GM19023 (cell line): ENCODE measurements at regions not wholly inside any gene's neighbourhood (a gene's known extent, or its start where the extent isn't known, plus 50 kb on each side); places are given as distances from the start of the nearest gene placed in this dataset.

Source experiments
- ATAC-seq: cut with Tn5 transposase; IDR thresholded peaks from one replicate; pipeline ENCODE4 v1.9.1; 2021; ENCODE audit warnings: mild to moderate bottlenecking, moderate library complexity; ENCODE audit not compliant: unreplicated experiment

GRCh38 chr1:94326329-94326728 is 88.9 kb upstream of the ARHGAP29 start:
- no peak for ATAC-seq

GRCh38 chr1:94325377-94326302 is 88.3 kb upstream of the ARHGAP29 start:
- ATAC-seq: no peak

- ATAC-seq: no peak
These were observed 86.8 kb upstream of the ARHGAP29 start for GRCh38 chr1:94324178-94324544.

DNA sequence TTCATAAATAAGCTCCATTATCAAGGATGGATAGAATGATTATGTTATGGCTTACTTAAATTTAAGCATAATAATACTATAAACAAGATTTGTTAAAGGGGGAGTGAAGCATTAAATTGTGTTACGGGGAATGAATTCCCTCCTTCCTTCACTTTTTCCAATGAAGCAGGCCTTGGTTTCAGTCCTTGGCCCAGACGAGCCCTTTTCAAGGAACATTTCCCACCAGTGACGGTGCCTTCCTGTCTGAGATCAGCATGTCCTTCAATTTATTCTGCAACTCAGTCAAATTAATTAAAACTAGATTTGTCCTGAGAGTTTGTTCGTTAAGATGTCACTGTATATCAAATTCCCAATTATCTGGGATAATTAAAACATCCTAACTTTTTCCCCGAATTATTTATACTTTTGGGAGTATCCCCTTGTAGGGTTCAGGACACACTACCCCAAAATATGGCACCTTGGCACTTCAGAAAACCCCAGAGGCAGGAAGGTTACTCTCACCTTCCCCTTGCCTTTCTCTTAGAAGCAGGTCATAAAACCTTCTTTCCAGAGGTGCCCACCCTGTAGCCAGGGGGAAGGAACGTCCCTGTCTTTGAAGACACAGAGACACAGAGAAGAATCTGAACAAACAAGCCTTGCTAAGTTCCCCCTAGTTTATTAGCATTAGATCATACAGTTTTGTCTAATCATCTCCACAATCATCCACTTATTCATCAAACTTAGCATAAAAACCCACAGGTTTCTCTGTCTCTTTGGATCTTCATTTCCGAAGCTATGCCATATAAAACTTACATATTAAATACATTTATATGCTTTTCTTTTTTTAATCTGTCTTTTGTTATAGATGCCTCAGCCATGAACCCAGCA is 86.2 kb upstream of the ARHGAP29 start:
- ATAC-seq: no peak

DNA sequence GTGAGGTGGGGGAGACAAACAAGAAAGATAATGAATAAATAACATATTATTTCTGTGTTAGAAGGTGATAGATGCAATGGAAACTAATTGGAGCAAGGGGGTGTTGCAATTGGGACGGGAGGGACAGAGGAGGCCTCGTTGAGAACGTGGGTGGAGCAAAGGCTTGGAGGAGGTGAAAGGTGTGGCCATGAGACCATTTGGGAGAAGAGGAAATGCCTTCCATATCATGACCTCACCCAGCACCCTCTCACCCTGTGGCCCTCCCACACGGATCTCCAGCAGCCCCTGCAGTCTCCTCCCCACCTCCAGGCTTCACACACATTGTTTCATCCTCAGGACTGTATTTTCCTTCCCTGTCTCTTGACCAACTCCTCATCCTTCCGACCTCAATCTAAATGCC is 85.3 kb upstream of the ARHGAP29 start:
- ATAC-seq: no peak

- ATAC-seq: no peak
These were observed 84.3 kb upstream of the ARHGAP29 start for GRCh38 chr1:94321662-94322061.

DNA sequence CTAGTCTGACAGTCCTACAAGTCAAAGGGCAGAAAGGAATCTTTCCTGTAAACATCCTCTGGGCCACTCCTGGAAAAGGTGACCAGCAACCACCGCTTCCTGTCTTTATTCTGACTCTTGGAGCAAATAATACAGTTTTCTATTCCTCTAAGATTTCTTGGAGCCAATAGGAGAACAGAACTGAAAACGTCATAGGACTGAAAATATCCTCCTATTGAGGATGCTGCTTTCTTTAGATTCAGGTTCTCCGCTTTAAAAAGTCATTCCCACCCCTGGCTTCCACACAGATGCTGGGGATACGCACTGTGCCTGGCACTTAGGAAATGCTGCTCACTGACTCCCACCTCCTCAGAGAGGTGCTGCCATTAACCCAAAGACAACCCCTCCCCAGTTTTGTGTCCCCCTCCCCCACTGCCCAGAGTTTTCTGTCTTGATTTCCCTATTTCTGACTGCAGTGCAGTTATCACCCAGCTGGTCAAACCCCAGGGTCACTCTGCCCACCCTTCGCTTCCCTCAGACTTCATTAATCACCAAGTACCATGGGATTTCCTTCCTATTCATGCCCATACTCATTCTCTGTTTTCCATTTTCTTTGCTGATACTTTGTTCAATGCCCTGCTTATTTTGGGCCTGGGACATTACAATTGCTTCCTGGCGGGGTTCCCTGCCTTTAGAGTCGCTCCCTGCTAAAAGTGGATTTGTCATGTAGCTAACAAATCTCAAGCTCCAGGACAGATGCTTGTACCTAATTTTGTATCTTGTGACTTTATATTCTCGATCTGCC is 82.1 kb upstream of the ARHGAP29 start:
- no peak for ATAC-seq

DNA sequence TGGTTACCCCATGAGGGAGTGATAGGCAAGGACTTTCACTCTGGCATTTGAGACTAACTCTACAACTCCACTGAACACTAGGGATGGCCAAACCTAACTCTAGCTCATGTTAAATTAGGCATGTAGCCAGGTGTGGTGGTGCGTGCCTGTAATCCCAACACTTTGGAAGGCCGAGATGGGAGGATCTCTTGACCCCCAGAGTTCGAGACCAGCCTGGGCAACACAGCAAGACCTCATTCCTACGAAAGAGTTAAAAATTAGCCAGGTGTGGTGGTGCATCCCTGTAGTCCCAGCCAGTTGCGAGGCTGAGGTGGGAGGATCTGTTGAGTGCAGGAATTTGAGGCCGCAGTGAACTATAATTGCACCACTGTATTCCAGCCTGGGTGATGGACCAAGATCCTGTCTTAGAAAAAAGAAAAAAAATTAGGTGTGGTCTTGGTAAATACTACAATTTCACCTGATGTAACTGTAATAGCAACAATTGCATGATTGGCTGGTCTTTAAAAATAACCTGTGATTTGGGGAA is 81.2 kb upstream of the ARHGAP29 start:
- ATAC-seq: no peak

DNA sequence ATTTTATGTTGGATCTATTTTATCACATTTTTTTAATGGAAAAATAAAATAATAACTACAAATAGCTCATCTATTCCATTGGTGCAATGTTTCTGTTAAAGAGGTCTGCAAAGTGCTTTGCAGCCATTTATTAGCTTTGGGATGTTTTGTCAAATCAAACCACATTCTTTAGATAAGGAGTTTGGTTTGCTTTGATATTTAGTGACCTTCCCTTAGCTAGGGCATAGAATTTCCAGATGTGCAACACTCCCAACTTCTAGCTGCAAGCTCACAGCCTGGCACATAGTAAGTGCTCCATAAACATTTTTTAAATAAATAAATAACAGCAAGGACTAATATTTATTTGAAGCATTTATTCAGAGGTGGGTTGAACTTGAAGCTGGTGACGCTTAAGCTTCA is 80.4 kb upstream of the ARHGAP29 start:
- no peak for ATAC-seq

DNA sequence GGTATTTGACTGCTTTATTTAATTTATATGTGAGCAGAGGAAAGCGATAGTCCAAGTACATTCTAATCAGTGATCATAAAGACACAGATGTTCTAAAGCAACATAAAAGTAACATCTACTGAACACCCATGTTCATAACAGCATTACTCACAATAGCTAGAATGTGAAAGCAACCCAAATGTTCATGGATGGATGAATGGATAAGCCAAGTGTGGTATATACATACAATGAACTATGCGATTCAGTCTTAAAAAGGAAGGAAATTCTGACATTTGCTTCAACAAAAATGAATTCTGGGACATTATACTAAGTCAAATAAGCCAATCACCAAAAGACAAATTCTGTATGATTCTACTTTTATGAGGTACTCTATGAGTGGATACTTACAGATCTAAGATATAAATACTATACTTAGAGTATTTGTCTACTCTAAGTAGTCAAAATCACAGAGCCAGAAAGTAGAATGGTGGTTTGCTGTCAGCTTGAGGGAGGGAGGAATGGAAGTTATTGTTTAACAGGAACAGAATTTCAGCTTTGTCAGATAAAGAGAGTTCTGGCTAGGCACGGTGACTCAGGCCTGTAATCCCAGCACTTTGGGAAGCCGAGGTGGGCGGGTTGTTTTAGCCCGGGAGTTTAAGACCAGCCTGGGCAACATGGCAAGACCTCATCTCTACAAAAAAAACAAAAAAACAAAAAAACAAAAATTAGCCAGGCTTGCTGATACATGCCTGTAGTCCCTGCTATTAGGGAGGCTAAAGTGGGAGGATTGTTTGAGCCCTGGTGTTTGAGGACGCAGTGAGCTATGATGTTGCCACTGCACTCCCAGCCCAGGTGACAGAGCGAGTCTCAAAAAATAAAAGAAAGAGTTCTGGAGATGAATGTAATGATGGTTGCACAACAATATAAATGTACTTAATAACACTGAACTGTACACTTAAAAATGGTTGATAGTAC is 79.7 kb upstream of the ARHGAP29 start:
- no peak for ATAC-seq

GRCh38 chr1:94316183-94316582 is 78.8 kb upstream of the ARHGAP29 start:
- no peak for ATAC-seq

GRCh38 chr1:94315552-94316116 is 78.2 kb upstream of the ARHGAP29 start:
- no peak for ATAC-seq

- no peak for ATAC-seq
These were observed 77.0 kb upstream of the ARHGAP29 start for GRCh38 chr1:94314222-94314858.

DNA sequence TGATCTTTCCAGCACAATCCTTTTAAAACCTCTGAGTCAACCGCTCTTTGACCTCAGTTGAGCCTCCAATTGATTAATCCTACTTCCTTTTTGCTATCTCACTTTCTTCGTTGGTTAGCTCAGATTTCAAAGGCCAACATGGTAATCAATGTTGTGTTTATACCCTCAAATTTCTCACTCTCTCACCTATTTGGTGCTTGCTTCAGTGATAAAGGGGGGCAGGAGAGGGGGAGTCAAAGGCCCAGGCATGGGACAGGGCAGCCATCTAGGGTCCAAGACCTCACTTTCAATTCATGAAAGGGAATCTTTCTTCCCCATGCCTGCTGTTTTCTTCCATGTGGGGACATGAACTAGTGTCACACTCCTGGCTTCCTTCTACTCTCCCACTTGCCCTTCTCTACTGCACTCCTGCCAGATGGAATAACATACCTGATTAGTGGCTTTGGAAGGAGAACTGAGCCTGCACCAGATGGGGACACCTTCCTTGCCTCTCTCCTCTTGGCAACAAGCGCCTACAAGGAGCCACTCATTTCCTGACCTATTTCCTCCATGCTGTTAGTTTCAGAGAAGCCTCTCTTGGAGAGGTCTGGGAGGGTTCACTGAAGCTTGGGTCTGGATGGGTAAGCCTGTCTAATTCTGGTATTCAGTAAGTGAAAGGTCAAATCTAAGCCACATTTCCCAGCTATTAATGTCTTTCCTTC is 73.3 kb upstream of the ARHGAP29 start:
- no peak for ATAC-seq

DNA sequence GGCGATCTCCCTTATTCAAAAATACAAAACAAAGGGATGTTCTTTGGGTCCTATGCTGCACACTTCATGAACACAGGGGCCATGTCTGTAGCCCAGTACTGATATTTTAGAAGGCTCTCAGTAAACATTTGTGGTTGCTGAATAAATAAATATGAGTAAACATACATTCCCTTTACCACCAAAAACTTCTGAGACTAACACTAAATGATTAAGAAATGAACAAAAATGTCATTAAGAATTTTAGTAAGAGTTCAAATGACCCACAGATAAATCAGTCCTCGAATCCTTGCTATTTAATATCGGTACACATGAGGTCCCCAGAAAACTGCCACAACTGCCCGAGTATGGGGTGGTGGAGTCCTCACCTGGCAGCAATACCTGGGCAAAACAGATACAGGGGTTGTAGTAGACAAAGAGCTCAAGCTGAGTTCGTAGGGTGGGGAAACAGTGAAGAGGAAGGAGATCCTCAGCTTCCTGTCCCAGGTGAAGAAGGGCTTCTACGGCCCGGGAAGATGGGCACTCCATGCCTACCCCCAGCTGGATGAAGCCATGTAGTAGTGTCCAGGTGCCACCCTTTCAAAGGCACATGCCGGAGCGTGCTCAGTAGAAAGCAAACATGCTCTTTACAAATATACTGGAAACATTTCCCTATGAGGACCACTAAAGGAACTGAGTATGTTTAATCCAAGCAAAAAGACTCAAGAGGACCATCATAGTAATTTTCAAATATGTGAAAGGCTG is 72.6 kb upstream of the ARHGAP29 start:
- ATAC-seq: no peak

DNA sequence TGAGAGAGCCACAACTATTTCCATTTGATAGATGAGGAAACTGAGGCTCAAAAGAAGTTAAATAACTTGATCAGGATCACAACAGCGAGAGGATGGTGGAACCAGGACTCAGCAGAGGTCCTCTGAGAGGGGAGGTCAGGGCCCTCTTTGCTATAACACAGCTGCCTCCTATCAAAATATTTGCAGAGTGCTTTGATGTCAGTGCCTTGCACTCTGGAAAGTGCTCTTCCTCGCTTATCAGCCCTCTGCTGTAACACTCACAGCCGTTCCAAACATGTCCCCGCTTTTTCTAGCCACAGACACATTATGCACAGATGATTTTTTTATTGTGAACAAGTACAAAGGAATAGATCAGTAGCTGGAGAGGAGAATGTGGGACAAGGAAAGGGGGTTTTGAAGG is 71.8 kb upstream of the ARHGAP29 start:
- no peak for ATAC-seq

DNA sequence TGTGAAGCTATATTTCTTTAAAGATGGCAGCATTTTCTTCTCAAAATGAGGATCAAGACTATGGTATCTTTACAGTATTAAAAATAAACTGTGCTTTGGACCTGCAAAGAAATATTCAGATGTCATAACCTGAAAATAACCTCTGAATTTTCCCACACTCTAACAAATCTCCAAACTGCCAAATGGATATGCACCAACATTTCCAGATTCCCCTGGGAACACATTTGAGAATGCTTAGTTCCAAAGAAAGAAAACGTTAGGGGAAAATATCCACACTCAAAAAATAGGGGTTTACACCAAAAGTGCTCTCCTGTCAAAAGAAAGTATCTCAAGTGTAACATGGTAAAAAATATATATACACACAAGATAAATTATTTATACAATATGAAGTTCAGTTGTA is 69.1 kb upstream of the ARHGAP29 start:
- no peak for ATAC-seq

DNA sequence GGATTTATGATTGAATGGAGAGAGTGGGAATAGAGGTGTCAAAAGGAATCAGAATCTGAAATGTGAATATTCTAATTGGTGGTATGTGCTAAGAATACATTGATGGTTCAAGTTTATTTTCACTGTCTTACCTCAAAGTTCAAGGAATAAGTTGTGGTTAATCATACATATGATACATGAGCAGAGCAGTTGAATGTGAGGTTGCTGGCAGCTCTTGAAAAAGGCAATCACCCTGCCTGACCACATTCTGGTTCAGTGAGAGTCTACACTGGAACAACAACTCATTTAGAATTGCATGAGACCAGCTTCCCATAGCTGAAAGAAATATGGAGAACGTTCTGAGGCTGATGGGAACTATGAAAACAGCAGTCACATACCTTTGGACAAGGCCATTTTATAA is 68.3 kb upstream of the ARHGAP29 start:
- ATAC-seq: no peak
